ENCODE measurements at regions not wholly inside any gene's neighbourhood (a gene's known extent, or its start where the extent isn't known, plus 50 kb on each side); places are given as distances from the start of the nearest gene placed in this dataset.
"Not testable (repeated sequence)": the region's sequence is repeated elsewhere in the genome, so short reads cannot be mapped to it uniquely, and the experiment has no call there.

DNA sequence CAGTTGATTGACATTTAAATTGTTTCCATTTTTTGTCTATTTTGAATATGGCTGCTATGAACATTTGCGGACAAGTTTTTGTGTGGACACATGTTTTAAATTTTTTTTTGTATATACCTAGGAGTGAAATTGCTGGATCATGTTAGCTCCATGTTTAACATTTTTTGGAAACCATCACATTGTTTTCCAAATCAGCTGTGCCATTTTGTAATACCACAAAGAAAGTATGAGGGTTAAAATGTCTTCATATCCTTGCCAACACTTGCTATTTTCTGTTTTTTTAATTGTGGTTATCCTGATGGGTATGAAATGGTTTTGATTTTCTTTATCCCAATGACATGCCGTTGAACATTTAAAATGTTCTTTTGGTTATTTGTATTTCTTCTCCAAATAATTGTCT lies 52.1 kb downstream of the CARTPT start:
- H3K4me3 Mint-ChIP-seq: no peak overlapping the region
- no peak for DNase-seq (ENCODE audit: low spot score)
- no peaks in the 10 kb centered on the region for H3K9me3 Mint-ChIP-seq
- H3K4me1 Mint-ChIP-seq (ENCODE audit: low read depth): no peaks in the 10 kb centered on the region
- H3K27me3 Mint-ChIP-seq (ENCODE audit: low read depth): peaks cover 7% of the 10 kb centered on the region
- no peak overlapping the region for H3K27ac Mint-ChIP-seq
- H3K36me3 Mint-ChIP-seq (ENCODE audit: low read depth): no peaks in the 10 kb centered on the region

DNA sequence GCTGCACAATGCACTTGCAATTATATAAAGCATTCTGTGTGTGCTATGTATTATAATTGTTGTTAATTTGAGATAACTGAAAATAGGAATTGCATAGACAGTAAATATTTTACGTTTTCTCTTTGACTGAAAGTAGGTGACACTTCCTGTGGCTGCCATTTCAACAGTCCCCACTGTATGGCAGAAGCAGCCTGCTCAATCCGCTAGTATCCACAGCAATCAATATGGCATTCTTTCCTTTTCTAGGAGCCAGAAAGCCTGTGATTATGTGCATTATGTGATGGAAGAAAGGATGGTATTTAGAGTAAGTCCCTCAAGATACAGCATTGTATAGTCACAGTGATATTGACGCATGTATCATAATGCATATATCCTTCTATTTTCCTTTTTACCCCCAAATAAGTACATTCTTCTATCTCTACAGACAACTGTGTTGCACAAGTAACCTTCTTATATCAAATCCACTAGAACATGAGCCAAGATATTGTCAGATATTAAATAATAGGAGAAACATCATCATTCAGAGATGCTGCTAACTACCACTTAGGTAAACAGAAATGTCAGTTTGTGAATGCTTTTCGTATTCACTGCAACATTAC lies 59.7 kb downstream of the CARTPT start:
- H3K9me3 Mint-ChIP-seq: no peaks in the 10 kb centered on the region
- no peak overlapping the region for H3K27ac Mint-ChIP-seq
- peaks cover 8% of the 10 kb centered on the region for H3K4me1 Mint-ChIP-seq (ENCODE audit: low read depth)
- H3K36me3 Mint-ChIP-seq (ENCODE audit: low read depth): no peaks in the 10 kb centered on the region
- H3K27me3 Mint-ChIP-seq (ENCODE audit: low read depth): peaks cover 15% of the 10 kb centered on the region
- no peak for DNase-seq (ENCODE audit: low spot score)
- no peak overlapping the region for H3K4me3 Mint-ChIP-seq

- peaks cover 8% of the 10 kb centered on the region for H3K4me1 Mint-ChIP-seq (ENCODE audit: low read depth)
- H3K36me3 Mint-ChIP-seq (ENCODE audit: low read depth): no peaks in the 10 kb centered on the region
- no peaks in the 10 kb centered on the region for H3K9me3 Mint-ChIP-seq
- H3K27me3 Mint-ChIP-seq (ENCODE audit: low read depth): peaks cover 15% of the 10 kb centered on the region
- DNase-seq (ENCODE audit: low spot score): no peak
- no peak overlapping the region for H3K27ac Mint-ChIP-seq
- H3K4me3 Mint-ChIP-seq: no peak overlapping the region
Observed at GRCh38 chr5:71780597-71780996, 61.5 kb downstream of the CARTPT start.

- H3K9me3 Mint-ChIP-seq: no peaks in the 10 kb centered on the region
- H3K27me3 Mint-ChIP-seq (ENCODE audit: low read depth): peaks cover 3% of the 10 kb centered on the region
- no peak for DNase-seq (ENCODE audit: low spot score)
- H3K36me3 Mint-ChIP-seq (ENCODE audit: low read depth): no peaks in the 10 kb centered on the region
- H3K4me1 Mint-ChIP-seq (ENCODE audit: low read depth): peaks cover 8% of the 10 kb centered on the region
- no peak overlapping the region for H3K27ac Mint-ChIP-seq
- peak overlapping the region; percentile 44 for H3K4me3 Mint-ChIP-seq
Observed at GRCh38 chr5:71782393-71782770, 63.3 kb downstream of the CARTPT start.

GRCh38 chr5:71782771-71783770 lies 64.0 kb downstream of the CARTPT start:
- Mint-ChIP-seq H3K9me3 (no peaks in the 10 kb centered on the region), H3K36me3 (ENCODE audit: low read depth) (no peaks in the 10 kb centered on the region), H3K27ac (no peak overlapping the region), H3K4me1 (ENCODE audit: low read depth) (peaks cover 8% of the 10 kb centered on the region), H3K27me3 (ENCODE audit: low read depth) (peaks cover 2% of the 10 kb centered on the region), H3K4me3 (peak overlapping the region; percentile 44)
- DNase-seq (ENCODE audit: low spot score): peak; percentile 36

GRCh38 chr5:71783891-71784290 lies 64.8 kb downstream of the CARTPT start:
- Mint-ChIP-seq H3K4me1 (ENCODE audit: low read depth) (peaks cover 8% of the 10 kb centered on the region), H3K4me3 (no peak overlapping the region), H3K36me3 (ENCODE audit: low read depth) (no peaks in the 10 kb centered on the region), H3K27me3 (ENCODE audit: low read depth) (peaks cover 2% of the 10 kb centered on the region), H3K9me3 (peaks cover 2% of the 10 kb centered on the region), H3K27ac (no peak overlapping the region)
- DNase-seq (ENCODE audit: low spot score): no peak

GRCh38 chr5:71786337-71787055 lies 67.4 kb downstream of the CARTPT start:
- no peak overlapping the region for H3K4me3 Mint-ChIP-seq
- peaks cover 2% of the 10 kb centered on the region for H3K27me3 Mint-ChIP-seq (ENCODE audit: low read depth)
- H3K9me3 Mint-ChIP-seq: peaks cover 11% of the 10 kb centered on the region
- DNase-seq (ENCODE audit: low spot score): no peak
- H3K36me3 Mint-ChIP-seq (ENCODE audit: low read depth): no peaks in the 10 kb centered on the region
- no peak overlapping the region for H3K27ac Mint-ChIP-seq
- H3K4me1 Mint-ChIP-seq (ENCODE audit: low read depth): peaks cover 8% of the 10 kb centered on the region

DNA sequence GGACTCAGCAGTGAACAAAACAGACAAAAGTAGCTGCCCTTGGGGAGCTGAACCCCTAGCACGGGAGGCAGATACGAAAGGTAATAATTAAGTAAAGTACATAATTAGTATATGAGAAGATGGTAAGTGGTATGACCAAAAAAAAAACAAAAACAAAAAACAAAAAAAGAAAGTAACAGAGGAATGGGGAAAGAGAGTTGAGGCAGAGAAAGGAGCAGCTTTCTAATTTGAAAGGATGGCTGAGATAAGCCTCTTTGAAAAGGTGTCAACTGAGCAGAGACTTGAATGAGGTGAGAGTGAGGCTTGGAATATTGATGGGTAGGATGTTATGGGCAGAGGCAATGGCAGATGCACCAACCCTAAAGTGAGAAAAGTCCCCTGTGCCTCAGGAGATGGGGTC lies 69.7 kb downstream of the CARTPT start:
- Mint-ChIP-seq H3K4me3 (no peak overlapping the region), H3K27ac (no peak overlapping the region), H3K36me3 (ENCODE audit: low read depth) (no peaks in the 10 kb centered on the region), H3K9me3 (peaks cover 18% of the 10 kb centered on the region), H3K4me1 (ENCODE audit: low read depth) (no peaks in the 10 kb centered on the region), H3K27me3 (ENCODE audit: low read depth) (peaks cover 2% of the 10 kb centered on the region)
- DNase-seq (ENCODE audit: low spot score): no peak

- Mint-ChIP-seq H3K4me1 (ENCODE audit: low read depth) (no peaks in the 10 kb centered on the region), H3K9me3 (peaks cover 22% of the 10 kb centered on the region), H3K27me3 (ENCODE audit: low read depth) (peaks cover 2% of the 10 kb centered on the region), H3K36me3 (ENCODE audit: low read depth) (no peaks in the 10 kb centered on the region), H3K4me3 (no peak overlapping the region), H3K27ac (no peak overlapping the region)
- DNase-seq (ENCODE audit: low spot score): no peak
Observed at GRCh38 chr5:71789746-71790145, 70.7 kb downstream of the CARTPT start.

DNA sequence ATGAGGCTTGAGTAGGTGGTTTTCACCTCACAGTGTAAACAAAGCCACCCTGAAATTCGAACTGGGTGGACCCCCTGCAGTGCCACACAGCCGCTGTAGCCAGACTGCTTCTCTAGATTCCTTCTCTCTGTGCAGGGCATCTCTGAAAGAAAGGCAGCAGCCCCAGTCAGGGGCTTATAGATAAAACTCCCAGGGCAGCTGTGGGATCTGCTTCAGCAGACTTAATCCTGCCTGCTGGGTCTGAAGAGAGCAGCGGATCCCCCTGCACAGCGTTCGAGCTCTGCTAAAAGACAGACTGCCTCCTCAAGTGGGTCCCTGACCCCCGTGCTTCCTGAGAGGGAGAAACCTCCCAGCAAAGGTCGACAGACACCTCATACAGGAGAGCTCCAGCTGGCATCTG lies 71.4 kb downstream of the CARTPT start:
- H3K36me3 Mint-ChIP-seq (ENCODE audit: low read depth): no peaks in the 10 kb centered on the region
- no peaks in the 10 kb centered on the region for H3K4me1 Mint-ChIP-seq (ENCODE audit: low read depth)
- H3K27me3 Mint-ChIP-seq (ENCODE audit: low read depth): peaks cover 2% of the 10 kb centered on the region
- no peak overlapping the region for H3K4me3 Mint-ChIP-seq
- H3K9me3 Mint-ChIP-seq: peaks cover 26% of the 10 kb centered on the region
- no peak for DNase-seq (ENCODE audit: low spot score)
- no peak overlapping the region for H3K27ac Mint-ChIP-seq

DNA sequence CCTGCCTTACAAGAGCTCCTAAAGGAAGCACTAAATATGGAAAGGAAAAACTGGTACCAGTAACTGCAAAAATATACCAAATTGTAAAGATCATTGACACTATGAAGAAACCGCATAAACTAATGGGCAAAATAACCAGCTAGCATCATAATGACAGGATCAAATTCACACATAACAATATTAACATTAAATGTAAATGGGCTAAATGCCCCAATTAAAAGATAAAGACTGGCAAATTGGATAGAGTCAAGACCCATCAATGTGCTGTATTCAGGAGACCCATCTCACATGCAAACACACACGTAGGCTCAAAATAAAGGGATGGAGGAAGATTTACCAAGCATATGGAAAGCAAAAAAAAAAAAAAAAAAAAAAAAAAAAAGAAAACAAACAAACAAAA lies 73.0 kb downstream of the CARTPT start:
- H3K4me1 Mint-ChIP-seq (ENCODE audit: low read depth); H3K27me3 Mint-ChIP-seq (ENCODE audit: low read depth); H3K27ac Mint-ChIP-seq; DNase-seq (ENCODE audit: low spot score); H3K36me3 Mint-ChIP-seq (ENCODE audit: low read depth); H3K4me3 Mint-ChIP-seq: not testable (repeated sequence)
- peaks cover 26% of the 10 kb centered on the region for H3K9me3 Mint-ChIP-seq

- no peak for DNase-seq (ENCODE audit: low spot score)
- Mint-ChIP-seq H3K9me3 (peaks cover 30% of the 10 kb centered on the region), H3K36me3 (ENCODE audit: low read depth) (no peaks in the 10 kb centered on the region), H3K27me3 (ENCODE audit: low read depth) (no peaks in the 10 kb centered on the region), H3K27ac (no peak overlapping the region), H3K4me3 (no peak overlapping the region), H3K4me1 (ENCODE audit: low read depth) (no peaks in the 10 kb centered on the region)
Observed at GRCh38 chr5:71794061-71794695, 75.1 kb downstream of the CARTPT start.

- Mint-ChIP-seq H3K9me3 (peaks cover 9% of the 10 kb centered on the region), H3K36me3 (ENCODE audit: low read depth) (no peaks in the 10 kb centered on the region), H3K27me3 (ENCODE audit: low read depth) (peaks cover 15% of the 10 kb centered on the region), H3K4me1 (ENCODE audit: low read depth) (no peaks in the 10 kb centered on the region), H3K27ac (no peak overlapping the region), H3K4me3 (no peak overlapping the region)
- DNase-seq (ENCODE audit: low spot score): no peak
Observed at GRCh38 chr5:71802673-71803072, 83.6 kb downstream of the CARTPT start.

GRCh38 chr5:71806711-71807110 lies 87.6 kb downstream of the CARTPT start:
- Mint-ChIP-seq H3K4me3 (no peak overlapping the region), H3K4me1 (ENCODE audit: low read depth) (peaks cover 1% of the 10 kb centered on the region), H3K27me3 (ENCODE audit: low read depth) (peaks cover 14% of the 10 kb centered on the region)

More at GRCh38 chr5:71806711-71807110, 87.6 kb downstream of the CARTPT start:
- H3K27ac Mint-ChIP-seq: no peak overlapping the region
- no peaks in the 10 kb centered on the region for H3K36me3 Mint-ChIP-seq (ENCODE audit: low read depth)
- H3K9me3 Mint-ChIP-seq: no peaks in the 10 kb centered on the region
- DNase-seq (ENCODE audit: low spot score): no peak

Measured in T-helper 2 cell treated with Interferon-gamma antibody and Interleukin-4, amounts not matched to agents 5 μg/mL and 100 μg/mL, for 36 hours (primary cell).